SK-N-SH (cell line): ENCODE measurements at regions not wholly inside any gene's neighbourhood (a gene's known extent, or its start where the extent isn't known, plus 50 kb on each side); places are given as distances from the start of the nearest gene placed in this dataset.

Source experiments
- CTCF ChIA-PET: fragments of 300-600, 350-600 bp; formaldehyde crosslinking; extraction: SDS; loops from one replicate; lab custom pipeline; 2021; lab: Yijun Ruan, JAX
- POLR2A ChIA-PET: fragments of 350-600 bp; sonication (Branson Sonifier 250); formaldehyde crosslinking; extraction: SDS; loops from one replicate; lab custom pipeline; 2020; ENCODE audit warnings: antibody characterized with exemption, inconsistent platforms; lab: Yijun Ruan, JAX
- DNase-seq: peaks from one replicate; pipeline ENCODE4 v3.0.0; 2012
- H2AFZ ChIP-seq: fragments of 200-600 bp; sonication (generic); 2 replicates; pipeline ENCODE4 v1.8.1; 2016; ENCODE audit warnings: antibody characterized with exemption, mild to moderate bottlenecking, low read depth
- H3F3A ChIP-seq: fragments of 200-600 bp; sonication (generic); replicated peaks from 2 replicates; pipeline ENCODE3; 2016; ENCODE audit warnings: antibody characterized with exemption, mild to moderate bottlenecking; ENCODE audit not compliant: insufficient read depth
- H3K27ac ChIP-seq, 2 experiments: fragments of 200-500 bp in 1 of 2; fragments of 200-600 bp in 1 of 2; sonication (Bioruptor generic) in 1 of 2; sonication (generic), shearing (Covaris generic) in 1 of 2; 2 replicates each; pipeline versions ENCODE4 v1.5.1 to v1.6.1; 2014 to 2016; ENCODE audit warnings: low read depth in 2 of 2, inconsistent platforms in 1 of 2, low read length in 1 of 2, mild to moderate bottlenecking in 1 of 2, mixed read lengths in 1 of 2
- H3K27me3 ChIP-seq: fragments of 200-600 bp; sonication (generic), shearing (Covaris generic); 2 replicates; pipeline ENCODE4 v1.6.1; 2016; ENCODE audit warnings: mixed run types; ENCODE audit not compliant: insufficient read depth
- H3K36me3 ChIP-seq, 2 experiments: fragments of 200-500 bp in 1 of 2; fragments of 200-600 bp in 1 of 2; sonication (Bioruptor generic) in 1 of 2; sonication (generic) in 1 of 2; replicated peaks in 1 of 2; 2 replicates each; pipeline versions ENCODE3 to v1.5.1; 2014 to 2016; ENCODE audit warnings: low read length in 1 of 2, mild to moderate bottlenecking in 1 of 2; ENCODE audit not compliant: insufficient read depth in 2 of 2, control insufficient read depth in 1 of 2
- H3K4me1 ChIP-seq, 2 experiments: fragments of 200-500 bp in 1 of 2; fragments of 200-600 bp in 1 of 2; sonication (Bioruptor generic) in 1 of 2; sonication (generic), shearing (Covaris generic) in 1 of 2; 2 replicates each; pipeline versions ENCODE4 v1.5.1 to v1.6.1; 2014 to 2016; ENCODE audit warnings: low read depth in 1 of 2, low read length in 1 of 2, mixed run types in 1 of 2; ENCODE audit not compliant: insufficient read depth in 2 of 2, control insufficient read depth in 1 of 2
- H3K4me2 ChIP-seq: fragments of 200-600 bp; sonication (generic), shearing (Covaris generic); 2 replicates; pipeline ENCODE4 v1.6.1; 2017; ENCODE audit warnings: mixed run types
- H3K4me3 ChIP-seq, 2 experiments: fragments of 200-500 bp in 1 of 2; fragments of 200-600 bp in 1 of 2; sonication (Bioruptor generic) in 1 of 2; sonication (generic), shearing (Covaris generic) in 1 of 2; 2 replicates each; pipeline versions ENCODE4 v1.5.1 to v1.8.1; 2014 to 2016; ENCODE audit warnings: low read depth in 2 of 2, inconsistent platforms in 1 of 2, low read length in 1 of 2, mild to moderate bottlenecking in 1 of 2, mixed read lengths in 1 of 2, moderate library complexity in 1 of 2
- H3K79me2 ChIP-seq: fragments of 200-600 bp; sonication (generic); 2 replicates; pipeline ENCODE4 v1.8.1; 2017; ENCODE audit warnings: mild to moderate bottlenecking; ENCODE audit not compliant: insufficient read depth
- H3K9ac ChIP-seq: fragments of 200-600 bp; sonication (generic); 2 replicates; pipeline ENCODE4 v1.6.1; 2017; ENCODE audit warnings: mixed run types
- H3K9me2 ChIP-seq: fragments of 200-600 bp; sonication (generic); 2 replicates; pipeline ENCODE4 v1.6.1; 2017; ENCODE audit warnings: mixed run types
- H3K9me3 ChIP-seq: fragments of 200-600 bp; sonication (generic); 2 replicates; pipeline ENCODE4 v1.6.1; 2017; ENCODE audit warnings: mixed run types, mild to moderate bottlenecking, moderate library complexity
- H4K20me1 ChIP-seq: fragments of 200-600 bp; sonication (generic); 2 replicates; pipeline ENCODE4 v1.6.1; 2017; ENCODE audit warnings: mild to moderate bottlenecking, mixed run types; ENCODE audit not compliant: insufficient read depth
- CHD2 ChIP-seq: fragments of 150-350 bp; IDR thresholded peaks from 2 replicates; pipeline ENCODE4 v1.6.1; 2018; ENCODE audit warnings: low read length; ENCODE audit not compliant: partially characterized antibody
- CTCF ChIP-seq: fragments of 200-600 bp; sonication (generic); IDR thresholded peaks from 2 replicates; pipeline ENCODE4 v1.6.1; 2017; ENCODE audit warnings: antibody characterized with exemption, mild to moderate bottlenecking, moderate library complexity
- EZH2phosphoT487 ChIP-seq: fragments of 200-600 bp; sonication (generic); IDR thresholded peaks from 2 replicates; pipeline ENCODE4 v1.6.1; 2017; ENCODE audit warnings: low read depth, mixed run types, mild to moderate bottlenecking, antibody characterized with exemption, moderate library complexity, borderline replicate concordance
- FOSL2 ChIP-seq: IDR thresholded peaks from 2 replicates; pipeline ENCODE4 v1.4.0; 2012; ENCODE audit warnings: low read depth, mild to moderate bottlenecking, moderate library complexity, borderline replicate concordance
- FOXJ3 ChIP-seq: sonication (generic); formaldehyde crosslinking; IDR thresholded peaks from 2 replicates; pipeline ENCODE4 v1.5.1; 2020; ENCODE audit warnings: mild to moderate bottlenecking, missing genetic modification reagents
- FOXM1 ChIP-seq: IDR thresholded peaks from 2 replicates; pipeline ENCODE4 v1.4.0; 2012; ENCODE audit warnings: low read depth, mild to moderate bottlenecking
- GATA2 ChIP-seq: sonication (generic); formaldehyde crosslinking; IDR thresholded peaks from 2 replicates; pipeline ENCODE4 v1.5.0; 2020; ENCODE audit warnings: mild to moderate bottlenecking, missing genetic modification reagents
- JUND ChIP-seq: IDR thresholded peaks from 2 replicates; pipeline ENCODE4 v1.4.0; 2012
- MEF2A ChIP-seq: IDR thresholded peaks from 2 replicates; pipeline ENCODE4 v1.4.0; 2012; ENCODE audit warnings: low read depth, borderline replicate concordance
- MXI1 ChIP-seq: IDR thresholded peaks from 2 replicates; pipeline ENCODE4 v1.6.1; 2012; ENCODE audit warnings: mild to moderate bottlenecking, low read depth, low read length, improper control_type of control experiment
- POLR2AphosphoS5 ChIP-seq: IDR thresholded peaks from 2 replicates; pipeline ENCODE4 v1.6.1; 2012; ENCODE audit warnings: low read depth, low read length
- RAD21 ChIP-seq: IDR thresholded peaks from 2 replicates; pipeline ENCODE4 v1.6.1; 2012; ENCODE audit warnings: mild to moderate bottlenecking, low read length
- RCOR1 ChIP-seq: fragments of 150-350 bp; IDR thresholded peaks from 2 replicates; pipeline ENCODE4 v1.6.1; 2017; ENCODE audit warnings: antibody characterized with exemption, low read length
- REST ChIP-seq: IDR thresholded peaks from 2 replicates; pipeline ENCODE4 v1.6.1; 2012; ENCODE audit warnings: mild to moderate bottlenecking, low read depth, low read length, moderate library complexity
- RFX5 ChIP-seq: IDR thresholded peaks from 2 replicates; pipeline ENCODE4 v1.6.1; 2012; ENCODE audit warnings: mild to moderate bottlenecking, improper control_type of control experiment, low read length
- RXRA ChIP-seq: IDR thresholded peaks from 2 replicates; pipeline ENCODE4 v1.4.0; 2012; ENCODE audit warnings: low read depth, mild to moderate bottlenecking, borderline replicate concordance
- TAF1 ChIP-seq: IDR thresholded peaks from 2 replicates; pipeline ENCODE4 v1.6.1; 2012; ENCODE audit warnings: low read depth, mild to moderate bottlenecking, low read length, moderate library complexity, borderline replicate concordance
- TCF12 ChIP-seq: IDR thresholded peaks from 2 replicates; pipeline ENCODE4 v1.4.0; 2012
- TEAD4 ChIP-seq: IDR thresholded peaks from 2 replicates; pipeline ENCODE4 v1.4.0; 2012; ENCODE audit warnings: mild to moderate bottlenecking, borderline replicate concordance; ENCODE audit not compliant: insufficient read depth
- ZBTB33 ChIP-seq: IDR thresholded peaks from 2 replicates; pipeline ENCODE4 v1.4.0; 2012; ENCODE audit warnings: low read depth, borderline replicate concordance
- WGBS: methylation state at CpG from one replicate; pipeline ENCODE4 v1.1.6; 2017; ENCODE audit warnings: low lambda C conversion rate; 5-methylcytosine and 5-hydroxymethylcytosine counted together

GRCh38 chr14:49946320-49947141, 53.6 kb downstream of the ARF6 start (continued):
- no peak for TF ChIP-seq FOXM1
- no peak for TF ChIP-seq EZH2phosphoT487
- TF ChIP-seq RFX5, result no peak
- peak; percentile 32 for TF ChIP-seq RAD21
- TF ChIP-seq FOSL2, result no peak
- no peak for TF ChIP-seq TAF1
- TF ChIP-seq TCF12, result peak; percentile 60
- no peak for TF ChIP-seq TEAD4
- peak; percentile 80 for TF ChIP-seq MXI1
- TF ChIP-seq RCOR1, result peak; percentile 62; the same call in 1 of the 2 replicates
- TF ChIP-seq MEF2A, result 0 out of 2 replicates have a peak, but pooled peaks have one; percentile 26
- 0 out of 2 replicates have a peak, but pooled peaks have one; percentile 20 for TF ChIP-seq GATA2 (CRISPR knock-in tag)
- TF ChIP-seq POLR2AphosphoS5, result no peak
- TF ChIP-seq, all 33 proteins: peak for 8

- no peaks in the 10 kb centered on the region for H4K20me1 ChIP-seq
- no peaks in the 10 kb centered on the region for H3K79me2 ChIP-seq
- H3K4me3 ChIP-seq, result no peak overlapping the region
- H3K36me3 ChIP-seq, result no peaks in the 10 kb centered on the region
- peaks cover 26% of the 10 kb centered on the region for H3F3A ChIP-seq
- ChIA-PET CTCF (interaction anchor here (1.2 to 1.8 kb wide), 2 partner anchors 82 to 86 kb away, joined by 3 to 5 read pairs; no protein-coding TSS in a partner anchor), POLR2A (no interaction called here)
- WGBS, result 97% methylated on average over 3 of the region's 3 CpGs
- no peak for TF ChIP-seq JUND
- TF ChIP-seq ZBTB33, result no peak
- TF ChIP-seq RAD21, result no peak
- no peak for TF ChIP-seq CHD2
- no peak for TF ChIP-seq REST
- no peak for TF ChIP-seq CTCF
- TF ChIP-seq FOXJ3 (CRISPR knock-in tag), result no peak
- no peak for TF ChIP-seq RXRA
- no peak overlapping the region for H3K27ac ChIP-seq
- peaks cover 14 to 26% of the 10 kb centered on the region in 2 experiments for H3K4me1 ChIP-seq
- H3K4me2 ChIP-seq, result no peak overlapping the region
- H3K27me3 ChIP-seq, result no peaks in the 10 kb centered on the region
- no peak overlapping the region for H2AFZ ChIP-seq
- no peaks in the 10 kb centered on the region for H3K9me2 ChIP-seq
- H3K9me3 ChIP-seq, result no peaks in the 10 kb centered on the region
- DNase-seq, result no peak
- no peak overlapping the region for H3K9ac ChIP-seq
These were observed 54.6 kb downstream of the ARF6 start for GRCh38 chr14:49947506-49947905.
